IMR-90 (cell line): ENCODE measurements at regions not wholly inside any gene's neighbourhood (a gene's known extent, or its start where the extent isn't known, plus 50 kb on each side); places are given as distances from the start of the nearest gene placed in this dataset.

Experiments
- ATAC-seq: fragments of 200-7000 bp; cut with Tn5 transposase; 2 replicates; pipeline ENCODE4 v1.9.1; 2020; ENCODE audit warnings: low read depth, mild to moderate bottlenecking, moderate library complexity
- BruUV-seq: library from RNA; stranded (reverse); fragments of 400-500 nt; replicated peaks from 2 replicates; lab custom pipeline; 2021; lab: Mats Ljungman, UMichigan
- CTCF ChIA-PET: fragments of 300-600 bp; formaldehyde crosslinking; extraction: SDS; loops from one replicate; lab custom pipeline; 2021; ENCODE audit warnings: antibody characterized with exemption; lab: Yijun Ruan, JAX
- POLR2A ChIA-PET: fragments of 300-600 bp; sonication (Branson Sonifier 250); formaldehyde crosslinking; loops from one replicate; lab custom pipeline; 2022; ENCODE audit warnings: antibody characterized with exemption; ENCODE audit not compliant: unreplicated experiment; lab: Charles Lee
- DNase-seq: peaks from one replicate; pipeline ENCODE4 v3.0.0; 2013
- H2AFZ ChIP-seq: replicated peaks from 2 replicates; pipeline ENCODE3; 2013; ENCODE audit warnings: low read length, mild to moderate bottlenecking; ENCODE audit not compliant: poor library complexity
- H2AK5ac ChIP-seq: 2 replicates; pipeline ENCODE4 v1.6.1; 2013; ENCODE audit warnings: low read depth, low read length, inconsistent platforms
- H2AK9ac ChIP-seq: replicated peaks from 2 replicates; pipeline ENCODE3; 2013; ENCODE audit warnings: mild to moderate bottlenecking, low read depth, low read length, moderate library complexity; ENCODE audit not compliant: poor library complexity
- H2BK120ac ChIP-seq: 2 replicates; pipeline ENCODE4 v1.6.1; 2013; ENCODE audit warnings: low read depth, low read length, inconsistent platforms
- H2BK15ac ChIP-seq: 3 replicates; pipeline ENCODE4 v1.6.1; 2013; ENCODE audit warnings: low read depth, low read length, inconsistent platforms
- H2BK20ac ChIP-seq: 2 replicates; pipeline ENCODE4 v1.6.1; 2013; ENCODE audit warnings: low read depth, mild to moderate bottlenecking, inconsistent platforms, low read length, moderate library complexity
- H2BK5ac ChIP-seq: 2 replicates; pipeline ENCODE4 v1.6.1; 2013; ENCODE audit warnings: mild to moderate bottlenecking, low read depth, low read length, inconsistent platforms; ENCODE audit not compliant: poor library complexity, severe bottlenecking
- H3K14ac ChIP-seq: replicated peaks from 2 replicates; pipeline ENCODE4 v1.6.1; 2013; ENCODE audit warnings: low read depth, low read length, inconsistent platforms
- H3K18ac ChIP-seq: 2 replicates; pipeline ENCODE4 v1.6.1; 2013; ENCODE audit warnings: low read depth, low read length, control low read depth
- H3K23ac ChIP-seq: 2 replicates; pipeline ENCODE4 v1.6.1; 2013; ENCODE audit warnings: low read depth, low read length, inconsistent platforms
- H3K27ac ChIP-seq: 2 replicates; pipeline ENCODE4 v1.5.1; 2013; ENCODE audit warnings: mild to moderate bottlenecking, control low read depth, low read length; ENCODE audit not compliant: insufficient read depth
- H3K27me3 ChIP-seq: 2 replicates; pipeline ENCODE4 v1.6.1; 2013; ENCODE audit warnings: low read length; ENCODE audit not compliant: control insufficient read depth, insufficient read depth
- H3K36me3 ChIP-seq: 2 replicates; pipeline ENCODE4 v1.6.1; 2013; ENCODE audit warnings: low read length, mixed read lengths; ENCODE audit not compliant: control insufficient read depth, insufficient read depth
- H3K4ac ChIP-seq: 2 replicates; pipeline ENCODE4 v1.6.1; 2013; ENCODE audit warnings: low read depth, low read length, inconsistent platforms
- H3K4me1 ChIP-seq: 2 replicates; pipeline ENCODE4 v1.6.1; 2013; ENCODE audit warnings: low read length, mixed read lengths; ENCODE audit not compliant: control insufficient read depth, insufficient read depth
- H3K4me2 ChIP-seq: 2 replicates; pipeline ENCODE4 v1.6.1; 2013; ENCODE audit warnings: low read depth, mild to moderate bottlenecking, control low read depth, low read length, moderate library complexity
- H3K4me3 ChIP-seq: 2 replicates; pipeline ENCODE4 v1.5.1; 2013; ENCODE audit warnings: low read depth, mild to moderate bottlenecking, control low read depth, low read length, moderate library complexity; ENCODE audit not compliant: insufficient read depth
- H3K56ac ChIP-seq: 2 replicates; pipeline ENCODE4 v1.6.1; 2013; ENCODE audit warnings: low read length, inconsistent platforms; ENCODE audit not compliant: insufficient read depth; ENCODE audit errors: extremely low read depth
- H3K79me1 ChIP-seq, 2 experiments: 2 replicates each; pipeline ENCODE4 v1.6.1; 2013; ENCODE audit warnings: low read length in 2 of 2, inconsistent platforms in 1 of 2, low read depth in 1 of 2
- H3K9ac ChIP-seq: 2 replicates; pipeline ENCODE4 v1.6.1; 2013; ENCODE audit warnings: low read depth, low read length, control low read depth
- H3K9me1 ChIP-seq: 2 replicates; pipeline ENCODE4 v1.6.1; 2013; ENCODE audit warnings: low read length, inconsistent platforms; ENCODE audit not compliant: insufficient read depth
- H3K9me3 ChIP-seq: 2 replicates; pipeline ENCODE4 v1.6.1; 2013; ENCODE audit warnings: low read length; ENCODE audit not compliant: control insufficient read depth, insufficient read depth
- H4K20me1 ChIP-seq: 2 replicates; pipeline ENCODE4 v1.6.1; 2013; ENCODE audit warnings: low read length, inconsistent platforms; ENCODE audit not compliant: insufficient read depth
- H4K5ac ChIP-seq: 2 replicates; pipeline ENCODE4 v1.6.1; 2013; ENCODE audit warnings: mild to moderate bottlenecking, low read depth, low read length, control low read depth
- H4K8ac ChIP-seq, 2 experiments: 2 replicates each; pipeline ENCODE4 v1.6.1; 2013; ENCODE audit warnings: low read depth in 2 of 2, low read length in 2 of 2, control low read depth in 1 of 2, inconsistent platforms in 1 of 2
- H4K91ac ChIP-seq: 2 replicates; pipeline ENCODE4 v1.6.1; 2013; ENCODE audit warnings: low read depth, low read length, inconsistent platforms; ENCODE audit not compliant: insufficient read depth
- BHLHE40 ChIP-seq: fragments of 150-350 bp; IDR thresholded peaks from 2 replicates; pipeline ENCODE4 v1.6.1; 2016; ENCODE audit warnings: mild to moderate bottlenecking, low read depth, low read length
- CEBPB ChIP-seq: IDR thresholded peaks from 2 replicates; pipeline ENCODE4 v1.6.1; 2012; ENCODE audit warnings: low read depth, low read length, improper control_type of control experiment
- CHD1 ChIP-seq: IDR thresholded peaks from 2 replicates; pipeline ENCODE4 v1.6.1; 2012; ENCODE audit warnings: low read depth, low read length, improper control_type of control experiment
- CTCF ChIP-seq: conservative IDR thresholded peaks from 2 replicates; pipeline ENCODE4 v1.5.1; 2012; ENCODE audit warnings: mild to moderate bottlenecking, low read depth, low read length, improper control_type of control experiment
- FOS ChIP-seq: fragments of 150-350 bp; IDR thresholded peaks from 2 replicates; pipeline ENCODE4 v1.6.1; 2016; ENCODE audit warnings: low read depth, low read length
- MAFK ChIP-seq: IDR thresholded peaks from 2 replicates; pipeline ENCODE4 v1.6.1; 2012; ENCODE audit warnings: low read depth, low read length, improper control_type of control experiment
- MAZ ChIP-seq: IDR thresholded peaks from 2 replicates; pipeline ENCODE4 v1.6.1; 2012; ENCODE audit warnings: low read depth, mild to moderate bottlenecking, low read length, improper control_type of control experiment, moderate library complexity, borderline replicate concordance
- MXI1 ChIP-seq: IDR thresholded peaks from 2 replicates; pipeline ENCODE4 v1.6.1; 2012; ENCODE audit warnings: low read depth, mild to moderate bottlenecking, low read length, moderate library complexity, borderline replicate concordance
- NFE2L2 ChIP-seq: fragments of 150-350 bp; IDR thresholded peaks from 2 replicates; pipeline ENCODE4 v1.6.1; 2016; ENCODE audit warnings: low read depth, mild to moderate bottlenecking, low read length
- POLR2A ChIP-seq: IDR thresholded peaks from 2 replicates; pipeline ENCODE4 v1.6.1; 2012; ENCODE audit warnings: mild to moderate bottlenecking, low read depth, low read length
- RAD21 ChIP-seq: IDR thresholded peaks from 2 replicates; pipeline ENCODE4 v1.6.1; 2012; ENCODE audit warnings: low read length, improper control_type of control experiment
- RCOR1 ChIP-seq: IDR thresholded peaks from 2 replicates; pipeline ENCODE4 v1.6.1; 2012; ENCODE audit warnings: mild to moderate bottlenecking, low read length, improper control_type of control experiment; ENCODE audit not compliant: insufficient replicate concordance
- RFX5 ChIP-seq: IDR thresholded peaks from 2 replicates; pipeline ENCODE4 v1.8.0; 2012; ENCODE audit warnings: low read depth, mild to moderate bottlenecking, low read length, moderate library complexity
- SMC3 ChIP-seq: fragments of 150-350 bp; IDR thresholded peaks from 2 replicates; pipeline ENCODE4 v1.6.1; 2016; ENCODE audit warnings: low read depth, mild to moderate bottlenecking, antibody characterized with exemption, low read length, moderate library complexity
- WGBS, 2 experiments: methylation state at CpG; one replicate each; pipeline versions ENCODE4 v1.1.5 to v1.1.7; 2013; ENCODE audit warnings: missing lambda C conversion rate in 2 of 2; ENCODE audit not compliant: insufficient read length in 1 of 2; ENCODE audit errors: extremely low coverage in 2 of 2; 5-methylcytosine and 5-hydroxymethylcytosine counted together
- dilution Hi-C: fragments of 300-500 bp; cut with HindIII; formaldehyde crosslinking; loops from one replicate; pipeline ENCODE4 v1.14.3; 2018; ENCODE audit warnings: low sequenced_read_pairs; ENCODE audit not compliant: unreplicated experiment
- in situ Hi-C: fragments of 300-500 bp; cut with MboI; formaldehyde crosslinking; loops from 3 replicates; pipeline ENCODE4 v1.14.3; 2019; ENCODE audit warnings: low sequenced_read_pairs, inconsistent platforms, mixed read lengths
- intact Hi-C: fragments of 100-400 bp; cut with micrococcal nuclease; formaldehyde crosslinking; loops from 2 replicates; pipeline ENCODE4 v1.10.0; 2022
- TF ChIP-seq, protein P1 (sequence below): fragments of 150-350 bp; IDR thresholded peaks from 2 replicates; pipeline ENCODE4 v1.6.1; 2016; ENCODE audit warnings: low read depth, mild to moderate bottlenecking, low read length, moderate library complexity, borderline replicate concordance
- TF ChIP-seq, protein P2 (sequence below): fragments of 150-350 bp; IDR thresholded peaks from 2 replicates; pipeline ENCODE4 v1.6.1; 2017; ENCODE audit warnings: mild to moderate bottlenecking, antibody characterized with exemption, low read length, low read depth

DNA sequence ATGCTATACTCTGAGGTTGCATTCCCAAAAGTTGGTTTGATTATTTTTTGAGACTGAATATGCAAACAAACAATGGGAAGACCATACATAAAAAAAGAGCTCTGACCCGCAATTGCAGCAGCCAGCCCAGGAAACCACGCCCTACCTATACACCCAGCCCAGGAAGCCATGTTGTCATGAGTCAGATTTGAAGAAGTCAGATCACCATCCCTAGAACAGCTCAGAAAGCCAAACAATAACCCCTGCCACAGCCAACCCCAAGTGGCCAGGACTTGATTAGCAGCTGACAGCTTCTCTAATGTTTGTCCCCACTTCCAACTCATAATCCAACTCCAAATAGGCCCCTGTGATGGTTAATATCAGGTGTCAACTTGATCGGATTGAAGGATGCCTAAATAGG is 621.9 kb downstream of the NPHP4 start:
- Histone ChIP-seq H4K5ac (no peak overlapping the region), H2BK120ac (no peak overlapping the region), H4K20me1 (no peaks in the 10 kb centered on the region), H2BK5ac (no peak overlapping the region), H3K27ac (no peak overlapping the region), H2AK5ac (no peak overlapping the region), H2BK15ac (no peak overlapping the region), H4K8ac (no peak overlapping the region), H3K23ac (no peak overlapping the region), H3K9me1 (no peaks in the 10 kb centered on the region), H3K36me3 (no peaks in the 10 kb centered on the region), H2AK9ac (no peak overlapping the region), H3K56ac (no peak overlapping the region), H3K27me3 (no peaks in the 10 kb centered on the region), H2AFZ (no peak overlapping the region), H2BK20ac (no peak overlapping the region), H3K79me1 (no peaks in the 10 kb centered on the region), H3K4me2 (no peak overlapping the region), H3K4me3 (no peak overlapping the region), H4K91ac (no peak overlapping the region), H3K9me3 (peaks cover 57% of the 10 kb centered on the region), H3K14ac (no peak overlapping the region), H3K9ac (no peak overlapping the region), H3K4ac (no peak overlapping the region), H3K4me1 (no peaks in the 10 kb centered on the region), H3K18ac (no peak overlapping the region)
- in situ Hi-C loops (no loop called here), intact Hi-C loops (no loop called here), dilution Hi-C loops (no loop called here)
- CTCF ChIA-PET = no interaction called here
- TF ChIP-seq, protein P1, sequence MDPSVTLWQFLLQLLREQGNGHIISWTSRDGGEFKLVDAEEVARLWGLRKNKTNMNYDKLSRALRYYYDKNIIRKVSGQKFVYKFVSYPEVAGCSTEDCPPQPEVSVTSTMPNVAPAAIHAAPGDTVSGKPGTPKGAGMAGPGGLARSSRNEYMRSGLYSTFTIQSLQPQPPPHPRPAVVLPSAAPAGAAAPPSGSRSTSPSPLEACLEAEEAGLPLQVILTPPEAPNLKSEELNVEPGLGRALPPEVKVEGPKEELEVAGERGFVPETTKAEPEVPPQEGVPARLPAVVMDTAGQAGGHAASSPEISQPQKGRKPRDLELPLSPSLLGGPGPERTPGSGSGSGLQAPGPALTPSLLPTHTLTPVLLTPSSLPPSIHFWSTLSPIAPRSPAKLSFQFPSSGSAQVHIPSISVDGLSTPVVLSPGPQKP = no peak
- TF ChIP-seq BHLHE40 (no peak), MXI1 (no peak), SMC3 (no peak), RFX5 (no peak), MAFK (no peak), MAZ (no peak), CHD1 (no peak), RCOR1 (no peak), FOS (no peak), CTCF (no peak), CEBPB (no peak), RAD21 (no peak), POLR2A (no peak), NFE2L2 (no peak)
- TF ChIP-seq, protein P2, sequence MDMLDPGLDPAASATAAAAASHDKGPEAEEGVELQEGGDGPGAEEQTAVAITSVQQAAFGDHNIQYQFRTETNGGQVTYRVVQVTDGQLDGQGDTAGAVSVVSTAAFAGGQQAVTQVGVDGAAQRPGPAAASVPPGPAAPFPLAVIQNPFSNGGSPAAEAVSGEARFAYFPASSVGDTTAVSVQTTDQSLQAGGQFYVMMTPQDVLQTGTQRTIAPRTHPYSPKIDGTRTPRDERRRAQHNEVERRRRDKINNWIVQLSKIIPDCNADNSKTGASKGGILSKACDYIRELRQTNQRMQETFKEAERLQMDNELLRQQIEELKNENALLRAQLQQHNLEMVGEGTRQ = no peak
- POLR2A ChIA-PET = no interaction called here
- no TSS peak for BruUV-seq
- DNase-seq (no peak), ATAC-seq (no peak)
- WGBS, 2 experiments = no CpG with 5 or more reads among the region's 3 CpGs
